Tibial nerve (tissue), 3 donors: ENCODE measurements at regions not wholly inside any gene's neighbourhood (a gene's known extent, or its start where the extent isn't known, plus 50 kb on each side); places are given as distances from the start of the nearest gene placed in this dataset.

ENCODE experiments used
- CTCF ChIP-seq, 5 experiments: fragments of 200-600 bp in 3 of 5; fragments of 450-650 bp in 2 of 5; sonication (generic) in 3 of 5; IDR thresholded peaks; one replicate each; pipeline ENCODE4 v1.5.1; 2016 to 2019; ENCODE audit warnings: antibody characterized with exemption in 5 of 5, mild to moderate bottlenecking in 3 of 5, moderate library complexity in 2 of 5
- POLR2A ChIP-seq, 2 donors: fragments of 450-650 bp; IDR thresholded peaks; one replicate each; pipeline ENCODE4 v1.6.1; 2017; ENCODE audit warnings: antibody characterized with exemption in 2 of 2, mild to moderate bottlenecking in 2 of 2, moderate library complexity in 2 of 2

- TF ChIP-seq CTCF (IDR thresholded peaks at IDR 0.05) (no peak), POLR2A (IDR thresholded peaks at IDR 0.05) (no peak)
Measured at GRCh38 chr17:70374496-70374895, 205.2 kb downstream of the KCNJ2 start.
